ENCODE measurements at regions not wholly inside any gene's neighbourhood (a gene's known extent, or its start where the extent isn't known, plus 50 kb on each side); places are given as distances from the start of the nearest gene placed in this dataset.

DNA sequence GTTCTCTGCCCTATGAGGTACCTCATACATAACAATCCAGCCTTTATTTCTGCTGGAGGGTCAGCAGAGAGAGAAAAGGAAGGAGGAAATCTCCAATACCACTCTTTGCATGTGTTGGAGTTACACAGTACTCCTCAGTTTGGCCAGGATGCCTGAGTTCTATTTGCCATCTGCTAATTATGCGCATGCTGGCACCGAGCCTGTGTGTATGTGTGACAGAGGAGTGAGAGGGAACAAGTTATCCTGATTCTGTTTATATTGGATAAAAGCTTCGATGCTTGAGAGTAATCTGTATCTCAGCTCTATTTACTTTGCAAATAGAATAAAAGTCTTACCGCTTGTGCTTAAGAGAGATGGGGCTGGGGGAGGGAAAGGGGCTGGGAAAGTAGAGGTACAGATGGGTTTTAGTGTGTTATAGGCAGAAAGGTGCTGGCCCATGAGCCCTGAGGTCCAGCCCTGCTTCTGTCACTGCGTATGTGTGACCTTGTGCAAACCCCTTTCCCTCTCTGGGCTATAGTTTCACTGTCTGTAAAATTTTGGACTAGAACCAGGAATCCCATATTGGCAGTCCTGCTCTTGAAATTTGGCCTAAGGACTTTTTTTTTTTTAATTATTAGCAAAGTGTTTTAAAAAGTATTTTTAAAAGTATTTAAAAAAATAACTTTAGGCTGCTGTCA lies 54.5 kb upstream of the PLXNA2 start:
- no peak for DNase-seq (ENCODE audit: low read depth in 2 of 2)

DNA sequence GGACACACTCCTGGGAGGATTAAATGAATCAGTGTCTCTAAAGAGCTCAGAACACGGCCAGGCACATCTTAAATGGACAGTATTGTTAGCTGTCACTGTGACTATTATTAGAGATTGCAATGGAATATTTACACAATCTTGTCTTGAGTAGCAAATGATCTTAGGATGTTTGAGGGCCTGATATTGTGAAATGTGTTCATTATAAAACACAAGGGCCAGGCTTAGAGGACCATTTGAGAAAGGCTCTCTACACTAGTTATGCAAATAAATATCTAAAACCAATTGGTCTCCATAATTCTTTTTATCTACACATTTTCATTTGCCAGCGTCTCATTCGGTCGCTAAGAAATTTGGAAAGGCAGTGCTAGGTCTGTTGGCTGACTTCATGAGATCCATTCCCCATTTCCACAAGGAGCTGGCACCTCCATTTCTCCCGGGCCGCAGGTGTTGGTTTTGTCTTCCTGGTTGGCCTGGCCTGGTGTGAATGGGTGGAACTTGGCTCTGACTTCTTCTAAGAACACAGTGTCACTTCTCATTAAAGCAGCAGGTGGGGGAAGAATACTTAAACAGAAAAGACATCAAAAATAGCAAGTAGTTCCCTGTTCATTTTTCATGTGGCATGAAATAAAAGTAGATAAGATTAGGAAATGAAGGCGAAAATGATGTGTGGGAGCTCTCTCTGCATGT lies 56.0 kb upstream of the PLXNA2 start:
- no peak for DNase-seq (ENCODE audit: low read depth in 2 of 2)

DNA sequence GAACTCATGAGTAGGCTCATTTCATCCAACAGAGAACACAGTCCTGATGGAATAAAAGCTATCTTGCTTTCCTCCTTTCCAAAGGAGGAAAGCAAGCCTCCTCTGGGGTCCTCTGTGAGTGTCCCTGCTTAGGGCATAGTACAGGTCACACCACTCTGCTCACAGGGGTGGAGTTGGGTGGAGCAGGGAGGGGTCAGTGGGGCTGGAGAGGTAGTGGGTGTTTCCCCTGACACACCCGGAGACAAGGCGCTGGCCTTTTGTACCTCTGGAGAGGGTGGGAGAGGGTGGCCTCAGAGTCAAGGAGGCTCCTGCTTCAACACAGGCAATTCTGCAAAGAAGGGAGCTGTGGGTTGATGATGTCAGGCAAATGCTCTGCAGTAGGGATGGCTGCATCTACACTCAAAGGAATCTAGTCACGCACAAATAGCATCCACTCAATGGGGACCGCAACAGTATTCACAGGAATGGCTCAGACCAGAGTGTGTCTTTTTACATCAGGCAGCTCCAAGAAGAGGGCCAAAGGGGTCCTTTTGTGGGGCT lies 58.6 kb upstream of the PLXNA2 start:
- DNase-seq (ENCODE audit: low read depth in 2 of 2), result no peak

DNA sequence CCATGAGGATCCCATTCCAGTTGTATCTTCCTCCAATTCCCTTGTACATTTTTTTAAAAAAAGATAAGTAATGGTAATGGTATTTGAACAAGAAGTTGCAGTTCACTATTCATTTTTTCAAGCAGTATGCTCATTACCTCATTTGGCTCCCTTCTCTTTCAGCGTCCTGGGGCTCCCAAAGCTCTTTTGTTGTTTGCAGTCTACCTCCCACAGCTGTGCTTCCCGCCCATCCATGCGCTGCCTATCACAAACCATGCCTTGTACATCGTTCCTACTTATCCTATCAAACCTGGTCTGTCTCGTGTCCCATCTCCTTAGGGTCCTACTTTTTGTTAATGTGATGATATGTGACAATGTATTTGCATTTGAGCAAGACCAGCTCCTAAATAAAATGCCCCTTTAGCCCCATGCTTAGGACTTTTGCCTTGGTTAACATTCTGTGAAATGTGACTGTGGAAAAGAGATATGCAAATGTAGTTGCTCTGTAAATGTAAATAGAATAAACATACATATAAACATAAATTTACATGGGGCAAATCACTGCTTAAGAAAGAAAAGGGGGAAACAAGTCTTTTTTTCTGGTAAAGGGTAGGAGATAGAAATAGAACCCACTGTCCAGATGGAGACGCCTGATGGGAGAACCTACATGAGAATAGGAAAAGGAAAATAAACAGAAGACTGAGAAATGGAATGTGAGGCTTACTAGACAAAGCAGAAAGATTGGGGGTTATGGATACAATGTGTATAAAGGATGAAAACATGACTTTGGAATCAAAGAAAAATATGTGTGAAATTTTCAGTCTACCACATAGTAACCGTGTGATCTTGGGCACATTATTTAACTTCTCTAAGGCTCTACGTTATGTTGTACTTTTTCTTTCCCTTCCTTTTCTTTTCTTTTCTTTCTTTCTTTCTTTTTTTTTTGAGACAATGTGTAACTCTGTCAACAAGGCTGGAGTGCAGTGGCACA lies 59.8 kb upstream of the PLXNA2 start:
- no peak for DNase-seq (ENCODE audit: low read depth in 2 of 2)

DNA sequence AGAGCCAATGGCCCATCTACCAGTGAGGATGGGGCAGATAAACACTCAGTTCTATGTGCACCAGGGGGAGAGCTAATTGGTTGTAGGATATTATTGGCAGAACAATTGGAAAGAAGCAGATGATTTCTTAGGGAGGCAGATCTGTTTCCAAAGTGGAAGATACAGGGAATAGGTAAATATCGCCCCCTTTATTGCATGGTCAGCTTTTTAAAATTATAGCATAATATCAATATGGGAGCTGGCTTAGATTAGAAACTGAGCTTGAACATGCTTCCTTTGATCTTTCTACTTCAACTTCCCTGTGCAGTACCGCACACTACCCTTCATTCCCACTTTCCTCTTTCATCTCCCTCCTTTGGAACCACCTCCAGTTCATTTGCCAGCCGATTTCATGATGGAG lies 64.0 kb upstream of the PLXNA2 start:
- no peak for DNase-seq (ENCODE audit: low read depth in 2 of 2)

DNA sequence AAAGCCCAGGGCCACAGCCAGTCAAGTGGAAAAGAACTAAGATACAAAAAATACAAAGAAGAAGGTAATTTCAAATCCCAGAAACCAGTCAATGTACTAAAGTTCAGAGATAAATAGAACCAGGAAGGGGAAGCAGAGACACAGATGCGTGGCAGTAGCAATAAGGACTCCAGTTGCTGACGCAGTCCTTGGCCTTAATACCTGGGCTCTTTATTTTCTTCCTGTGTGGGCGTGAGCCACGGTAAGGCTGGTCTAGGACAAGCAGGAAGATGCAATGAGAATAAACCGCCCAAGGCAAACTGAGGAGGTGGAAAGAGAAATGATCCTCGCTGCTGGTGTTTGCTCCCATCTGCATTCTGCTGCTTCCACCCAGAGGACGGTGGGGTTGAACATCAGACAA lies 65.6 kb upstream of the PLXNA2 start:
- DNase-seq (ENCODE audit: low read depth in 2 of 2), result no peak

DNA sequence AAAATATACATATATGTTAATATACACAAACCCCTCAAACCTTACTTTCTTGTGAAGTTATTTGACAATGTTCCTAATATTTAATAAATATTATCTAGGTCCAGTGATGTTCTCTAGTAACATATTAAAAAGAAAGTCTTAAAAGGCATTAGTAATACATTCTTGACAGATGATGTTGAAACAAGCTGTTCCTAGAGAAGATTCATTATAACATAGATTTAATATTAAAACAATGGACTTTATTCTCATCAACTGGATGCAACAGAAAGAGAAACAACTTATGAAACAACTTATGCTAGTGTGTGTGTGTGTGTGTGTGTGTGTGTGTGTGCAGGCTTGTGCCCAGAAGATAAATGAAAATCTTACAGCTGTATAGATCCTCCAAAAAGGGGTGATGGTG lies 68.5 kb upstream of the PLXNA2 start:
- no peak for DNase-seq (ENCODE audit: low read depth in 2 of 2)

DNA sequence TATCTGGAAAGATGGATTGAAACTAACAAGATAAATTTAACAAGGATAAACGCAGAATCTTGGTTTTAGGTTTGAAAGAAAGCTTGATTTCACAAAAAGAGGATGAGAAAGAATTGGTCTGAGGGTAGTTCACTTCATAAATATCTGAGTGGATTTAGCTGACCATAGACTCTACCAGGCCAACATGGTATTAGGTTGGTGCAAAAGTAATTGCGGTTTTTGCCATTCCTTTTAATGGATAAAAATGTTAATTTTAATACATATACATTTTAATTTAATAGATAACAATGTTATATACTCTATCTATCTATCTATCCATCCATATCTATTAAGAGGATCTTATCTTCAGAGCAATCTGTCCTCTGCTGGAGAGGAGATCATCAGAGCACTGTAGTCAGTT lies 70.2 kb upstream of the PLXNA2 start:
- DNase-seq (ENCODE audit: low read depth in 2 of 2), result no peak

DNA sequence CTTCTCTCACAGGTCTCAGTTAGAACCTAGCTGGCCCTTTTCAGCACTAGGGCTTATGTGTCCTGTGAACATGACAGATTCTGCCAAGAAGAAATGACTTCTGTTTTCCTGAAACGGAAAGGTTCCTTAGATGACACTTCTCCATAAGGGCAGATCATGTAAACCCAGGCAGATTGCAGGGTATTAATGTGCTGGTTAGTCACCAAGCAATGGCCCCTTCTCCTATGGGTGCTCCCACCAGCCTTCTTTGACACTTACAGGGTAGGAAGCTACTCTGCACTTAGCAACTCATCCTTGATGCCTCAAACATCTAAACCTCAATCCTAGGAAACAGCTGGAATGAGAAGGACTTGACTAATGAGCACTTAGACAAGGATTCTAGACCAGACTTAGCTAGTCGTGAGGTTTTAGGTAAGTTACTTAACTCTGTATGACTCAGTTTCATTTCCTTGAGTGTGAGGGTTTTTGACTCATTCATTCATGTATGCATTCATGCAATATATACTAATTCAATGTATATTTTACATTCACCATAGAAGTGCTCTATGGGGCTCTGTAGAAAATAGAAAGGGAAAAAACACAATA lies 74.1 kb upstream of the PLXNA2 start:
- no peak for DNase-seq (ENCODE audit: low read depth in 2 of 2)

DNA sequence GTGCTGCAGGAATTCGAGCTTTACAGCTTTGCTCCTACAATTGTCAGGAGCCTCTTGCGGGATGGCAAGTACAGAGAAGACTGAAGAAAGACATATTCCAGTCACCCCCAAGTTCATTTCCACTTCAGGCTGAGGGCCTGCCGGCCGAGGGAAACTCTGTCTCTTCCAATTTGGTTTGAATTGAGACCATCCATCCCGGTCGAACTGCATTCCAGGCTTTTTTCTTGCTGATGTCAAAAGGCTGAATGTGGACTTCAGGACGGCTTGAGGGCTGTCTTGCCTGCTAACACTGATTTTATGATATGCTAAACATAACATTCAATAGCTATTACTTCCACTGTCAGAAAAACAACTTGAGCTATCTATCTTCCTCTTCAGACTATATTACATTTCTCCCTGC lies 79.8 kb upstream of the PLXNA2 start:
- no peak for DNase-seq (ENCODE audit: low read depth in 2 of 2)

DNA sequence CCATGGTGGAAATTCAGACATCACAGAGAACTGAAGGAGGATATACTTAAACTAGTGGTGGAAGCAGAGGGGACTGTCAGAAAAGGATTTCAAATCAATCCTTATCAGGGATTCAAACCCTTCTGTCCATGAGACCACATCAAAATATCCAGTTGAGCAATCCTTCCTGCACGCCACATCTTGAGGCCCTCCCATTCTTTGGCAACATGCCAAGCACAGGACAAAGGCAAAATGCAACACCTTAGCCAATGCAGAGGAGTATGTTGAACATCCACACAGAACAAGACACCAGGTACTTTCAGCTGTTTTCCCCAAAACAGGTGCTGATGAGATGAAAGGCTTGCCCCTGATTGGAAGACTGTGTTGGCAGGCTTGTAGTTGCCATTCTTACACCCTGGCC lies 81.8 kb upstream of the PLXNA2 start:
- DNase-seq (ENCODE audit: low read depth in 2 of 2), result no peak

DNA sequence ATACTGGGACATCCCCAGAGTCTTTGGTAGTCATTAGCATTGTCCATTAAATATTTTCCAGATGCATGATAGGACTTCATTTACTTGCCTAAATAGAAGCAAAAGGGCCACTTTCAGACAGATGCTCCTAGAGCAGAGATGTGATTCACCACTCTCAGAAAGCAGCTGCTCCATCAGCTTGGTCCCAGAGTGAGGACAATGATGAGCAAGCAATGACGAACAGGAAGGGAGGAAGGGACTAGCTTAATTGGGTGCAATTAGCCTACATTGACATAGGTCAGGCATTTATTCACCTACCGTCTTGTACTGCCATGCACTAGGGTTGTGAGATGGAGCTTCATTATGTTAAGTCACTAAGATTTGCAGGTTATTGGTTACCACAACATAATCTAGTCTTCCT lies 85.1 kb upstream of the PLXNA2 start:
- DNase-seq (ENCODE audit: low read depth in 2 of 2), result no peak

DNA sequence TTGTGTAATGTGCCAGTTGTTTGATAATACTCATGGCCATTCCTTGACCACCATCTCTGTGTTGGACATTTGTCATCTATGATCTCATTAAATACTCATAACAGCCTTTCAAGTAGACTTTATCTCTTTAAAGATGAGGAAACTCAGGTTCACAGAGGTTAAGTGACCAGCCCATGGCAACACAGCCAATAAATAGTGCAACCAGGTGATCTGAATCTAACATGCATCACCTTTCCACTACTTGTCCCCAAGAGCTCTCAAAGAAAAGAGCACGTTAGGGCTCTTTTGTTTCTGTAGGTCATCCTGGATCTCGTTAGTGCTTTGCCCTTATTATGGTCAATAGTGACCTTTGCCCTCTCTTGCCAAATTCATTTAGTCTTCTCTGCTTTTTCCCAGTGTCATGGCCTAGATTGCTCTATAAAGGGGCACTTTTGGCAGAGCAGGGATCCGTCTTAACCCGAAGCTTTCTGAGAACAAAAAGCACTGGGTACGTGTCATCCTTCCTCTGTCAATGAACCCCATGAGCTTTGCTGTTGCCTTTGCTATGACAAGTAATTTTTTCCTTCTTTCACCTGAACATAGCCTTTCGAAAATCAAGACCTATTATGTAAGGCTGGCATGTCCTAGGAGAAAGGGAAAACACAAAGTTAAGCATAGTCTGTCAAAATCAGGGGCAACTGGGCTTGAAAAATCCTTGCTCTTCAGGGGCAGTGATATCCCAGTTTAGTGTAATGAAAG lies 88.0 kb upstream of the PLXNA2 start:
- DNase-seq (ENCODE audit: low read depth in 2 of 2), result no peak

DNA sequence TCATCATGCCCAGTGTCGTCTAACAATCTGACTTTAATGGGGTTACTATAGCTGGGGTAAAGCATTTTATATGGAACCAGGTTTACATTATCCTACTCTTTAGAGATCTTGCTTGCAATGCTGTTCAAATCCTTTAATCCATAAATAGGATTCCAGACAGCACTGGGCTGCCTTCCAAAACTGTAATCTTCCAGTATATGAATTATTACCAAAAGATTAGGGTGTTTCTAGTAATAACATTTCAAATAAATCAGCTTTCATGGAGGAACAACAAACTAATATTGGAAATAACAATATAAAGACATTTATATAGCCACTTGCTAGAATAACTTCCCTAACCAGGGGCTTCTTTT lies 88.6 kb upstream of the PLXNA2 start:
- no peak for DNase-seq (ENCODE audit: low read depth in 2 of 2)

DNA sequence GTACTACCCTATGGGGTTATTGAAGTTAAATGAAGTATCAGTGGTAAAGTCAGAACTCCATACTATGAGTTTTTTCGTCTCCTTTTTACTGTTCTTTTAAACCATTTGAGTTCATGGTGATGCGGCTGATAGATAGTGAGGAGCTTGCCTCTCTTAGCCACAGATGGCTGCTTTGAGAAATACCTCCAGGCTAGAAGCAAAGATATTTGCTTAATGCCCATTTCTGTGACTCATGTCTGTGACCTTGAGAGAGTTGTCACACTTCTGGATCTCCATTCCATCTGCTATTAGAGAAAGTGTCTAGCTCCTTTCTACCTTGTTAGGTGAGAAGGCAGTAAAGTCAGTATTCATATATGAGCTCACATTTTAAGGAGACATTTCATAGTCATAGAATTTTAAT lies 89.5 kb upstream of the PLXNA2 start:
- DNase-seq (ENCODE audit: low read depth in 2 of 2), result no peak

DNA sequence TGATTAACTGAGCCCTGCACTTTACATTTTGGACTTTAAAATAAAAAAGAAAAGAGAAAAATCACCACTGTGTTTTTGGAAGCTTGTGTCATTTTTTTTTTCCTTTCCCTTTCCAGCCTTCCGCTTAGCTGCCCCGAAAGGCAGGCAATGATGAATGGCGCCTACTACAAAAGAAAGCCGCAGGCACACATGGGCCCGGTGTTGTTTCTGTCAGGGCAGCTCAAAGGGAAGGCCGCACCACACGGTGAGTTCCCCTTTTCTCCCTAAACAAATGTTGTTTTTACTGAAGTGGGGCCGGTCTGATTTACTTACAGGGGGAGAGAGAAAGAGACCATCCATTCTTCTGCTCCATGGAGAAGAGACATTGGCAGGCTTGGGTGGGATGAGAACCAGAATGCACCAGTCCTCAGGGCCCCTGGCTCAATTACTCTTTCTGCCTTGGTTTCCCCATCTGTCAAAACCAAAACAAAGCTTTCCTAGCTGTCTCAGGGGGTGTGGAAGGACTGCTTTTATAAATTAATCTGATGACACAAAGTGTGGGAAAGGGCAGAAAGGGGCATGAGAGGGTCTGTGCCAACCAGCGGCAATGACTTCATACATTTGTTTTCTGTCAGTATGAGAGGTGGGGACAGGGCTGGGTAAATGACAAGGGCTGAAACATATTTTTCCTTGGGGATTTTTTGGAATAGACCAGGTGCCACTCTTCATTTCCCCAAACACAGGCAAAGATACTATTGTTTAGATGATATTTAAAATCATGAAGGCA lies 91.4 kb upstream of the PLXNA2 start:
- no peak for DNase-seq (ENCODE audit: low read depth in 2 of 2)

DNA sequence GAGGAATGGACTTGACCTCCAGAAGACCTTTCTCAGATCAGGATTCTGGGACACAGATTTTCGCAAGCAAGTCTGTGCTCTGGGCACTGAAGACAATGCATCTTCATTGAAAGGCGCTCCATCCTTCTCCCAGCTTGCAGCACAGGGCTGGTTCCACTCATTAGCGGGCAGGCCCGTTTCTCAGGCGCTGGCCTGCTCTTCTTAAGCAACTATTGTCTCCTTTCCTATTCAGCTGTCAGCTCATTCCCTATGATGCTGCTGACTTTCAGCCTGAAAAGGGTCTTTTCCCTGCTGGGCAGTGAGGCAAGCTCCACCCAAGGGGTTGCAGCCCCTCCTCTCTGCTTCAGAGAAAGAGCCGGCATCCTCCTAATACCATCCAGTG lies 91.9 kb upstream of the PLXNA2 start:
- DNase-seq (ENCODE audit: low read depth in 2 of 2), result no peak

DNA sequence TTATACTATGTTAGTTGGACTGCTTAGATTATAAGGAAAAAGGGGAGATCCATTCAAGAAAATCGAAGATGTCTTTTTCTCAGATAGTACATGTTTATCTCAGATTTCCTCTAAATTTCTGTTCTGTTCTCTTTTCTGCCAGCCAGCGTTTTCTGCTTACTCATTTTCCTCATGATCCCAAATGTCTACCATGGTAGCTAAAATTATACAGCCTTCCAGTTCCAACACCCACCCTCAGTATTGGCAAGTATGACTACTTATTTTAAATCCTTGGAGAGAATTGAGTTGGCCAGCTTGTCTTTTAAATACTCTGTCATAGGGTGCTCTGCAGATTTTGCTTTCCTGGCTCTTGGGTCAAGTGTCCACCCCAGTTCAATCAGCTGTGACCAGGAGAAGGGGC lies 95.7 kb upstream of the PLXNA2 start:
- DNase-seq (ENCODE audit: low read depth in 2 of 2), result no peak

DNA sequence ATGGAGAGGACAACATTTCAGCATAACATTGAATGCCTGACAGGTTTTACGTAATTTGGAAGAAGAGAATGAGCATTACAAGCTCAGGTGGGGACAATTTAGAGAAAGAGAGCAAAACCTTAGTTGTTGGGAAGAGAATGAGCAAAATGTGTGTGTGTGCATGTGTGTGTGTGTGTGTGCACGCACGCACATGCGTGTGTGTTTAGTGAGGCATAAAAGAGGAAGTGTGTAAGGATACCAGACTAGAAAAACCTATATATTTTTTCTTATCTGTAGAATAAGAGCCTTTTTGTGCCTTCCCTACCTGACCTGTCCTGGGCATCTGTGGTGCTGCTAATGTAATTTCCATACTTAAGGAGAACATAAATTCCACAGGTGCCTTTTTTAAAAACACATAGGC lies 99.0 kb upstream of the PLXNA2 start:
- DNase-seq (ENCODE audit: low read depth in 2 of 2), result no peak

DNA sequence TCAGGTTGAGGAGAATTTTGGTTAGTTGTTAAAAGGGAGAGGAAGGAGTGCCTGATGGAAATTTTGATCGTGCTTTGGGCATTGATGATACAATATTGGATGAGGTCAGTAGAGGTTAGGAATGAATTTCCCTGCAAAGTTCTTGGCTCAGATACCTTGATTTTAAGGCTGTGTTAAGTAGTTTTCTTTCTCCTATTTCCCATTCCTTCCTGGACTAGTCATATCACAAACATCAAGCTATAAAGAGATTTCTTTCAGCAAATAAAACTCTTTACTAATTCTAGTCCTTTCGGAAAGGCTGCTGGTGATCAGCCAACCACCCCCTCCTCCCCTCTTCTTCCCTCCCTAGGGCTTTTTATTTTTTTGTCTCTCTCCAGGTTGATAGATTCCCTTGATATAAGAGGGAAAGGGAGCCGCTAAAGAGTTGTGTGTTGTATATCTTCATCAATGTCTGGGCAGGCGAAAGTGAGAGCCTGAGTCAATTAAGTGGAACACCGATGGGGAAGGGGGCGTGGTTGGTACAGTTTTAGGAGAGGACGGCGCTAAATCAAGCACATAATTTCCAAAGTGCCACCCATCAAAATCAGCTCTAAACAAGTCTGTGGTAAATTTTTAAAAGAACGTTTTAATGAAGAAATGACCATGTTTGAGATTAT lies 100.1 kb upstream of the PLXNA2 start:
- DNase-seq (ENCODE audit: low read depth in 2 of 2), result no peak
